ENCODE measurements at regions not wholly inside any gene's neighbourhood (a gene's known extent, or its start where the extent isn't known, plus 50 kb on each side); places are given as distances from the start of the nearest gene placed in this dataset.

DNA sequence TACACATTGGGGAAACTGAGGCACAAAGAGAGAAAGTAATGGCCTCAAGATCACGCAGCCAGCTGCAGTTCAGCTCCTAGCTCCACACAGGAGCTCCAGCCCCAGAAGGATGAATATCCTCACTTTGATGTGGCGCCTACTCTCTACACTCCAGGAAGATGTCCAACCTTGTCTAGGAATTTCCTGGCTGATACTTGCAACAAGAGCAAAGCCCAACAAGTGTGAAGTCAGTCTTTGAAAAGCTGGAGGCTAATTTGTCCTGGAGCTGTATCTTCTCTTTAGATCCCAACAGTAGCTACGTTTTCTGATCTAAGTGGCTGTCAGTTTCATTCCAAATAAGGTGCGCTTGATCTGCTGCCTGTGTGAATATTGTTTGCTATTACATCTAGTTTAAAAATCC, 344.9 kb downstream of the PTPRU start:
- TF ChIP-seq, protein P1, sequence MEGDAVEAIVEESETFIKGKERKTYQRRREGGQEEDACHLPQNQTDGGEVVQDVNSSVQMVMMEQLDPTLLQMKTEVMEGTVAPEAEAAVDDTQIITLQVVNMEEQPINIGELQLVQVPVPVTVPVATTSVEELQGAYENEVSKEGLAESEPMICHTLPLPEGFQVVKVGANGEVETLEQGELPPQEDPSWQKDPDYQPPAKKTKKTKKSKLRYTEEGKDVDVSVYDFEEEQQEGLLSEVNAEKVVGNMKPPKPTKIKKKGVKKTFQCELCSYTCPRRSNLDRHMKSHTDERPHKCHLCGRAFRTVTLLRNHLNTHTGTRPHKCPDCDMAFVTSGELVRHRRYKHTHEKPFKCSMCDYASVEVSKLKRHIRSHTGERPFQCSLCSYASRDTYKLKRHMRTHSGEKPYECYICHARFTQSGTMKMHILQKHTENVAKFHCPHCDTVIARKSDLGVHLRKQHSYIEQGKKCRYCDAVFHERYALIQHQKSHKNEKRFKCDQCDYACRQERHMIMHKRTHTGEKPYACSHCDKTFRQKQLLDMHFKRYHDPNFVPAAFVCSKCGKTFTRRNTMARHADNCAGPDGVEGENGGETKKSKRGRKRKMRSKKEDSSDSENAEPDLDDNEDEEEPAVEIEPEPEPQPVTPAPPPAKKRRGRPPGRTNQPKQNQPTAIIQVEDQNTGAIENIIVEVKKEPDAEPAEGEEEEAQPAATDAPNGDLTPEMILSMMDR (IDR thresholded peaks at IDR 0.05): no peak
- Histone ChIP-seq H3K27me3 (no peaks in the 10 kb centered on the region), H3K4me3 (no peak overlapping the region), H3K4me1 (no peaks in the 10 kb centered on the region), H3K9me3 (no peaks in the 10 kb centered on the region), H3K27ac (no peak overlapping the region), H3K36me3 (no peaks in the 10 kb centered on the region)
- intact Hi-C loops (cut with DNase I): no loop called here
- DNase-seq (ENCODE audit: low spot score in 2 of 2): no peak

DNA sequence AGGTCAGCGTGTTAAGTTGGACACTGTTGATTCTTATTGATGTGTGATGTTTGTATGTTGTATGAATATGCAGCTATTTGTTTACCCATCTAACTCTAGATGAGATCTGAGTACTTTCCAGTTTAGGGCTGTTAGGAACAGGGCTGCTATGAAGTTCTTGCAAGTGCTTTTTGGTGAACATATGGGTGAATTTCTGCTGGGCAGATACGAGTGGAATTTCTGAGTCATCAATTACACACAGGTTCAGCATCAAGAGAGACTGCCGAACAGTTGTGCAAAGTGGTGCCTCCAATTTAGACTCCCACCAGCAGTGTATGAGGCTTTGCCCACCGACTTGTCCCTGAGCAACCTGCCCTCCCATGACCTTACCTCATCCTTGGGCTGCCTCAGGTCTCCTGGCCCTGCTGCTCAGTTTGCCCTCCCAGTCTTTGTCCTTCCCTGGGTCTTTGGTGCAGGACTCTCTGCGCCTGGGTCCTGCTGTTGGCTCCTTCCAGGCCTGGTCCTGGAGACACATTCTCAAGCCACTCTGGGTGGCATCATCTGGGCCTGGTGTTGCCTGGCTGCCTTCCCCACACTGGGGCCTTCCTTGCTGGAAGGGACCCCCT, 343.6 kb downstream of the PTPRU start:
- H3K27ac ChIP-seq: no peak overlapping the region
- TF ChIP-seq, protein P1 (IDR thresholded peaks at IDR 0.05): no peak
- intact Hi-C loops (cut with DNase I): no loop called here
- H3K4me1 ChIP-seq: no peaks in the 10 kb centered on the region
- no peaks in the 10 kb centered on the region for H3K36me3 ChIP-seq
- no peaks in the 10 kb centered on the region for H3K9me3 ChIP-seq
- no peak for DNase-seq (ENCODE audit: low spot score in 2 of 2)
- H3K4me3 ChIP-seq: no peak overlapping the region
- H3K27me3 ChIP-seq: no peaks in the 10 kb centered on the region

DNA sequence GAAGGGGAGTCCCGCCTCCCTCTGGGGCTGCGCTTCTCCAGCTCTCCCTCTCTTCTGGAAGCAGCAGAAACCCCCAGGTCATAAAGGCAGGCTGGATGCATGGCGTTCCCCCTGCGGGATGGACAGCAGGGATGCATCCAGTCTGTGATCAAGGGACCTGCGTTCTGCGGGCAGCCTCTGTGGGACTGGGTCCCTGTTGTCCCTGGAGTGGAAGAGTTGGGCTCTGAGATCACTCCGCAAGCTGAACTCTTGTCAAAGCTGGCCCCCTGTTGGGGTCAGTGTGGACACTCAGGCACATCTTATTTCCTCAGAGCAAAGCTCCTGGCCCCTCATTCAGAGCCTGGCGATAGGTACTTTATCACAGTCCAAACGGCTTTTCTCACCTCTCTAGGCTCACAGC, 341.2 kb downstream of the PTPRU start:
- H3K9me3 ChIP-seq: no peaks in the 10 kb centered on the region
- H3K36me3 ChIP-seq: no peaks in the 10 kb centered on the region
- H3K4me3 ChIP-seq: no peak overlapping the region
- TF ChIP-seq, protein P1 (IDR thresholded peaks at IDR 0.05): no peak
- H3K4me1 ChIP-seq: no peaks in the 10 kb centered on the region
- intact Hi-C loops (cut with DNase I): no loop called here
- no peaks in the 10 kb centered on the region for H3K27me3 ChIP-seq
- DNase-seq (ENCODE audit: low spot score in 2 of 2): no peak
- H3K27ac ChIP-seq: no peak overlapping the region

DNA sequence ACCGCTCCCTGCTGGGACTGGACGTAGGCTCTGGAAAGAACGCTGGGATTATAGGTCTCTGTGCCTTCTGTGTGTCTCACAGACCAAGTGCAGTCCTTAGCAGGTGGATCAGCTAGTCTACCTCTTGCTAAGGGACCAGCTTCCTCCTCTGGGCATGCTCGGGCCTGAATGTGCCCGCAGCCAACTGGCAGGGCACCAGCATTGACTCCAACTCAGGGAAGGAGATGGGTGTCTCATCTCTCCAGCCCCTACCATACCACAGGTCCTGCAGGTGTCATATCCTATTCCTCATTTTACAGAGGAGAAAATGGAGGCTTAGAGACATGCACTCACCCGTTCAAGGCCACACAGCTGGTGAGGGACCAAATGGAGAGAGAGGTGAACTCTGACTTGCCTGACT, 340.2 kb downstream of the PTPRU start:
- Histone ChIP-seq H3K9me3 (no peaks in the 10 kb centered on the region), H3K4me1 (no peaks in the 10 kb centered on the region), H3K27me3 (no peaks in the 10 kb centered on the region), H3K36me3 (no peaks in the 10 kb centered on the region), H3K4me3 (no peak overlapping the region), H3K27ac (no peak overlapping the region)
- TF ChIP-seq, protein P1 (IDR thresholded peaks at IDR 0.05): no peak
- no peak for DNase-seq (ENCODE audit: low spot score in 2 of 2)
- intact Hi-C loops (cut with DNase I): no loop called here

DNA sequence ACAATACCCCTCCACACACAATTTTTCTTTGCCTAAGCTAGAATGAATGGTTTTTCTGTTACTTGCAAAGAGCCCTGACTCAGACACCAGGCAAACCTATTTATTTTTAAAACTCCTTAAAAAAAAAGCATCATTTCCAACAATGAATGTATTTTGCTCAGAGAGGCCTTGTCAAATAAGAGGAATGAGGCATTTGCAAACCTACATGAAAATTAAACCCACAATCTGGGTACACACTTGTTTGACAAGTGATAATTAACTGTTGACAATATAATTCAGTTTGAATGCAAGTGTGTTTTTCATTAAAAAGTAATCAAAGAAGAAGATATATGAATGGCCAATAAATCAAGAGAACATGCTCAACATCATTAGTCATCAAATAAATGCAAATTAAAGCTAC, 339.5 kb downstream of the PTPRU start:
- intact Hi-C loops (cut with DNase I): no loop called here
- DNase-seq (ENCODE audit: low spot score in 2 of 2): no peak
- TF ChIP-seq, protein P1 (IDR thresholded peaks at IDR 0.05): no peak
- Histone ChIP-seq H3K4me1 (no peaks in the 10 kb centered on the region), H3K27me3 (no peaks in the 10 kb centered on the region), H3K27ac (no peak overlapping the region), H3K9me3 (no peaks in the 10 kb centered on the region), H3K4me3 (no peak overlapping the region), H3K36me3 (no peaks in the 10 kb centered on the region)

DNA sequence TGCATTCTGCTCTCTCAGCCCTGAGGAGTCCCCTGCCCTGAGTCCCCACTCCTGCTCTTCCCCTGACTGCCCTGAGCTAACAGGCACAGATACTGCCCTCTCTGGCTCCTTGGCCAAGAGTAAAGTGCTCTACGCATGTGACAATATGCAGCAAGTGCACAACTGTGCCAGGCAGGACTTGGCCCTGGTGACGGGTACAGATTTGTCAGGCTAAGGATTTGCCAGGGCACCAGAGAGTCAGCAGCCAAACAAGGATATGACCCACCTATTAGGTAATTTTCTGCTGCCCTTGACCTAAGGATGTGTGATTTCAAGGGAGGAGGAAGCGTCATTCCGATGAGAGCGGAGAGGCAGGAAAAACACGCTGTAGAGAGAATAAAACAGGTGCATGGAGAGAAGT, 339.0 kb downstream of the PTPRU start:
- H3K4me1 ChIP-seq: no peaks in the 10 kb centered on the region
- H3K9me3 ChIP-seq: no peaks in the 10 kb centered on the region
- H3K27me3 ChIP-seq: no peaks in the 10 kb centered on the region
- H3K27ac ChIP-seq: no peak overlapping the region
- H3K4me3 ChIP-seq: no peak overlapping the region
- H3K36me3 ChIP-seq: no peaks in the 10 kb centered on the region
- intact Hi-C loops (cut with DNase I): no loop called here
- no peak for DNase-seq (ENCODE audit: low spot score in 2 of 2)
- TF ChIP-seq, protein P1 (IDR thresholded peaks at IDR 0.05): no peak
